SK-N-SH (cell line): ENCODE measurements at regions not wholly inside any gene's neighbourhood (a gene's known extent, or its start where the extent isn't known, plus 50 kb on each side); places are given as distances from the start of the nearest gene placed in this dataset.

Experiments
- CTCF ChIA-PET: fragments of 300-600, 350-600 bp; formaldehyde crosslinking; extraction: SDS; loops from one replicate; lab custom pipeline; 2021; lab: Yijun Ruan, JAX
- POLR2A ChIA-PET: fragments of 350-600 bp; sonication (Branson Sonifier 250); formaldehyde crosslinking; extraction: SDS; loops from one replicate; lab custom pipeline; 2020; ENCODE audit warnings: antibody characterized with exemption, inconsistent platforms; lab: Yijun Ruan, JAX
- DNase-seq: peaks from one replicate; pipeline ENCODE4 v3.0.0; 2012
- H2AFZ ChIP-seq: fragments of 200-600 bp; sonication (generic); 2 replicates; pipeline ENCODE4 v1.8.1; 2016; ENCODE audit warnings: antibody characterized with exemption, mild to moderate bottlenecking, low read depth
- H3F3A ChIP-seq: fragments of 200-600 bp; sonication (generic); replicated peaks from 2 replicates; pipeline ENCODE3; 2016; ENCODE audit warnings: antibody characterized with exemption, mild to moderate bottlenecking; ENCODE audit not compliant: insufficient read depth
- H3K27ac ChIP-seq, 2 experiments: fragments of 200-500 bp in 1 of 2; fragments of 200-600 bp in 1 of 2; sonication (Bioruptor generic) in 1 of 2; sonication (generic), shearing (Covaris generic) in 1 of 2; 2 replicates each; pipeline versions ENCODE4 v1.5.1 to v1.6.1; 2014 to 2016; ENCODE audit warnings: low read depth in 2 of 2, inconsistent platforms in 1 of 2, low read length in 1 of 2, mild to moderate bottlenecking in 1 of 2, mixed read lengths in 1 of 2
- H3K27me3 ChIP-seq: fragments of 200-600 bp; sonication (generic), shearing (Covaris generic); 2 replicates; pipeline ENCODE4 v1.6.1; 2016; ENCODE audit warnings: mixed run types; ENCODE audit not compliant: insufficient read depth
- H3K36me3 ChIP-seq, 2 experiments: fragments of 200-500 bp in 1 of 2; fragments of 200-600 bp in 1 of 2; sonication (Bioruptor generic) in 1 of 2; sonication (generic) in 1 of 2; replicated peaks in 1 of 2; 2 replicates each; pipeline versions ENCODE3 to v1.5.1; 2014 to 2016; ENCODE audit warnings: low read length in 1 of 2, mild to moderate bottlenecking in 1 of 2; ENCODE audit not compliant: insufficient read depth in 2 of 2, control insufficient read depth in 1 of 2
- H3K4me1 ChIP-seq, 2 experiments: fragments of 200-500 bp in 1 of 2; fragments of 200-600 bp in 1 of 2; sonication (Bioruptor generic) in 1 of 2; sonication (generic), shearing (Covaris generic) in 1 of 2; 2 replicates each; pipeline versions ENCODE4 v1.5.1 to v1.6.1; 2014 to 2016; ENCODE audit warnings: low read depth in 1 of 2, low read length in 1 of 2, mixed run types in 1 of 2; ENCODE audit not compliant: insufficient read depth in 2 of 2, control insufficient read depth in 1 of 2
- H3K4me2 ChIP-seq: fragments of 200-600 bp; sonication (generic), shearing (Covaris generic); 2 replicates; pipeline ENCODE4 v1.6.1; 2017; ENCODE audit warnings: mixed run types
- H3K4me3 ChIP-seq, 2 experiments: fragments of 200-500 bp in 1 of 2; fragments of 200-600 bp in 1 of 2; sonication (Bioruptor generic) in 1 of 2; sonication (generic), shearing (Covaris generic) in 1 of 2; 2 replicates each; pipeline versions ENCODE4 v1.5.1 to v1.8.1; 2014 to 2016; ENCODE audit warnings: low read depth in 2 of 2, inconsistent platforms in 1 of 2, low read length in 1 of 2, mild to moderate bottlenecking in 1 of 2, mixed read lengths in 1 of 2, moderate library complexity in 1 of 2
- H3K79me2 ChIP-seq: fragments of 200-600 bp; sonication (generic); 2 replicates; pipeline ENCODE4 v1.8.1; 2017; ENCODE audit warnings: mild to moderate bottlenecking; ENCODE audit not compliant: insufficient read depth
- H3K9ac ChIP-seq: fragments of 200-600 bp; sonication (generic); 2 replicates; pipeline ENCODE4 v1.6.1; 2017; ENCODE audit warnings: mixed run types
- H3K9me2 ChIP-seq: fragments of 200-600 bp; sonication (generic); 2 replicates; pipeline ENCODE4 v1.6.1; 2017; ENCODE audit warnings: mixed run types
- H3K9me3 ChIP-seq: fragments of 200-600 bp; sonication (generic); 2 replicates; pipeline ENCODE4 v1.6.1; 2017; ENCODE audit warnings: mixed run types, mild to moderate bottlenecking, moderate library complexity
- H4K20me1 ChIP-seq: fragments of 200-600 bp; sonication (generic); 2 replicates; pipeline ENCODE4 v1.6.1; 2017; ENCODE audit warnings: mild to moderate bottlenecking, mixed run types; ENCODE audit not compliant: insufficient read depth
- POLR2AphosphoS5 ChIP-seq: IDR thresholded peaks from 2 replicates; pipeline ENCODE4 v1.6.1; 2012; ENCODE audit warnings: low read depth, low read length
- RAD21 ChIP-seq: IDR thresholded peaks from 2 replicates; pipeline ENCODE4 v1.6.1; 2012; ENCODE audit warnings: mild to moderate bottlenecking, low read length
- RCOR1 ChIP-seq: fragments of 150-350 bp; IDR thresholded peaks from 2 replicates; pipeline ENCODE4 v1.6.1; 2017; ENCODE audit warnings: antibody characterized with exemption, low read length
- RXRA ChIP-seq: IDR thresholded peaks from 2 replicates; pipeline ENCODE4 v1.4.0; 2012; ENCODE audit warnings: low read depth, mild to moderate bottlenecking, borderline replicate concordance
- SIN3A ChIP-seq: IDR thresholded peaks from 2 replicates; pipeline ENCODE4 v1.6.1; 2012; ENCODE audit warnings: low read depth, mild to moderate bottlenecking, low read length, moderate library complexity, borderline replicate concordance
- USF1 ChIP-seq: IDR thresholded peaks from 2 replicates; pipeline ENCODE4 v1.4.0; 2012; ENCODE audit warnings: low read depth, borderline replicate concordance
- YY1 ChIP-seq: IDR thresholded peaks from 2 replicates; pipeline ENCODE4 v1.4.0; 2012; ENCODE audit warnings: low read depth, mild to moderate bottlenecking
- WGBS: methylation state at CpG from one replicate; pipeline ENCODE4 v1.1.6; 2017; ENCODE audit warnings: low lambda C conversion rate; 5-methylcytosine and 5-hydroxymethylcytosine counted together
- TF ChIP-seq, protein P1 (sequence below): fragments of 150-350 bp; IDR thresholded peaks from 2 replicates; pipeline ENCODE4 v1.6.1; 2016; ENCODE audit warnings: mild to moderate bottlenecking, low read depth, low read length
- TF ChIP-seq, protein P2 (sequence below): IDR thresholded peaks from 2 replicates; pipeline ENCODE4; 2012
- TF ChIP-seq, protein P3 (sequence below): fragments of 150-350 bp; IDR thresholded peaks from 2 replicates; pipeline ENCODE4 v1.6.1; 2017; ENCODE audit warnings: antibody characterized with exemption, low read length, low read depth, borderline replicate concordance

DNA sequence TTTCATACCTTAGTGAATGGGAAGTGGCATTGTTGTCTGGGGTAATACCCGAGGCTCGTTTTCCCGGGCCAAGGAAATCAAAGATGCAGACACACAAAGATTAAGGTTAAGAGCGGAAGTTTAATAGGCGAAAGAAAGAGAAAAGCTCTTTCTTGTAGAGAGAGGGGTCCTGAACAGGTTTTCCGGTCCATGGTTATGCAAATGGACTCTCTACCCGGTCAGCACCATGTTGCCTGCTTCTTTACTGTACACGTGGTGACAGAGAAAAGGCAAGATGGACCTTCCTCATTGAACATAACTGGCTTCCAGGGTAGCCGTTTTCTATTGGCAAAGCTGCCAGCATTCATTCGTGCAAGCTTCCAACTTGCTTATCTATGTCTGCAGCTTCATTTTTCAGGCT is 2063.5 kb downstream of the SUCLG1 start:
- no peaks in the 10 kb centered on the region for H3F3A ChIP-seq
- H2AFZ ChIP-seq: no peak overlapping the region
- no peaks in the 10 kb centered on the region for H4K20me1 ChIP-seq
- CTCF ChIA-PET: interaction anchor here (0.7 kb wide), 1 partner anchor 790 kb away, joined by 3 read pairs; no protein-coding TSS in a partner anchor
- TF ChIP-seq USF1: no peak
- TF ChIP-seq POLR2AphosphoS5: no peak
- TF ChIP-seq RXRA: no peak
- TF ChIP-seq, protein P1, sequence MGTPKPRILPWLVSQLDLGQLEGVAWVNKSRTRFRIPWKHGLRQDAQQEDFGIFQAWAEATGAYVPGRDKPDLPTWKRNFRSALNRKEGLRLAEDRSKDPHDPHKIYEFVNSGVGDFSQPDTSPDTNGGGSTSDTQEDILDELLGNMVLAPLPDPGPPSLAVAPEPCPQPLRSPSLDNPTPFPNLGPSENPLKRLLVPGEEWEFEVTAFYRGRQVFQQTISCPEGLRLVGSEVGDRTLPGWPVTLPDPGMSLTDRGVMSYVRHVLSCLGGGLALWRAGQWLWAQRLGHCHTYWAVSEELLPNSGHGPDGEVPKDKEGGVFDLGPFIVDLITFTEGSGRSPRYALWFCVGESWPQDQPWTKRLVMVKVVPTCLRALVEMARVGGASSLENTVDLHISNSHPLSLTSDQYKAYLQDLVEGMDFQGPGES: no peak
- TF ChIP-seq YY1: no peak
- TF ChIP-seq, protein P2, sequence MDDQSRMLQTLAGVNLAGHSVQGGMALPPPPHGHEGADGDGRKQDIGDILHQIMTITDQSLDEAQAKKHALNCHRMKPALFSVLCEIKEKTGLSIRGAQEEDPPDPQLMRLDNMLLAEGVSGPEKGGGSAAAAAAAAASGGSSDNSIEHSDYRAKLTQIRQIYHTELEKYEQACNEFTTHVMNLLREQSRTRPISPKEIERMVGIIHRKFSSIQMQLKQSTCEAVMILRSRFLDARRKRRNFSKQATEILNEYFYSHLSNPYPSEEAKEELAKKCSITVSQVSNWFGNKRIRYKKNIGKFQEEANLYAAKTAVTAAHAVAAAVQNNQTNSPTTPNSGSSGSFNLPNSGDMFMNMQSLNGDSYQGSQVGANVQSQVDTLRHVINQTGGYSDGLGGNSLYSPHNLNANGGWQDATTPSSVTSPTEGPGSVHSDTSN: no peak
- TF ChIP-seq RAD21: no peak
- no peak for TF ChIP-seq RCOR1
- TF ChIP-seq, protein P3, sequence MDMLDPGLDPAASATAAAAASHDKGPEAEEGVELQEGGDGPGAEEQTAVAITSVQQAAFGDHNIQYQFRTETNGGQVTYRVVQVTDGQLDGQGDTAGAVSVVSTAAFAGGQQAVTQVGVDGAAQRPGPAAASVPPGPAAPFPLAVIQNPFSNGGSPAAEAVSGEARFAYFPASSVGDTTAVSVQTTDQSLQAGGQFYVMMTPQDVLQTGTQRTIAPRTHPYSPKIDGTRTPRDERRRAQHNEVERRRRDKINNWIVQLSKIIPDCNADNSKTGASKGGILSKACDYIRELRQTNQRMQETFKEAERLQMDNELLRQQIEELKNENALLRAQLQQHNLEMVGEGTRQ: no peak
- H3K9ac ChIP-seq: no peak overlapping the region
- POLR2A ChIA-PET: no interaction called here
- H3K27me3 ChIP-seq: no peaks in the 10 kb centered on the region
- H3K4me3 ChIP-seq: no peak overlapping the region
- H3K9me3 ChIP-seq: no peaks in the 10 kb centered on the region
- H3K27ac ChIP-seq: no peak overlapping the region
- WGBS: 21% methylated on average over 10 of the region's 10 CpGs
- H3K79me2 ChIP-seq: no peaks in the 10 kb centered on the region
- 0 out of 2 replicates have a peak, but pooled peaks cover 2% of the 10 kb centered on the region for H3K9me2 ChIP-seq
- H3K36me3 ChIP-seq: no peaks in the 10 kb centered on the region
- no peak for DNase-seq
- no peaks in the 10 kb centered on the region for H3K4me1 ChIP-seq
- no peak overlapping the region for H3K4me2 ChIP-seq

DNA sequence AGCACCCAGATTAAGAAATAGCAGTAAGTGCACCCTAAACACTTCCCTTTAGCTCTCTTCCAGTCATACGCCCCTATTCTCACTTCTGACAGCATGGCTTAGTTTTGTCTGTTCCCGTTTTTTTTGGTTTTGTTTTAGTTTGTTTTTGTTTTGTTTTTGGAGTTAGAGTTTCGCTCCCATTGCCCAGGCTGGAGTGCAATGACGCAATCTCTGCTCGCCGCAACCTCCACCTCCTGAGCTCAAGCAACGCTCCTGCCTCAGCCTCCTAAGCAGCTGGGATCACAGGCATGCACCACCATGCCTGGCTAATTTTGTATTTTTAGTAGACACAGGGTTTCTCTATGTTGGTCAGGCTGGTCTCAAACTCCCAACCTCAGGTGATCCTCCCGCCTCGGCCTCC is 2067.7 kb downstream of the SUCLG1 start:
- DNase-seq: no peak
- H3K27me3 ChIP-seq: no peaks in the 10 kb centered on the region
- no peaks in the 10 kb centered on the region for H3F3A ChIP-seq
- no peak overlapping the region for H3K27ac ChIP-seq
- H4K20me1 ChIP-seq: no peaks in the 10 kb centered on the region
- no peaks in the 10 kb centered on the region for H3K79me2 ChIP-seq
- TF ChIP-seq RCOR1: no peak
- no peak for TF ChIP-seq SIN3A
- no peak overlapping the region for H3K4me3 ChIP-seq
- H3K36me3 ChIP-seq: no peaks in the 10 kb centered on the region
- 0 out of 2 replicates have a peak, but pooled peaks cover 2% of the 10 kb centered on the region for H3K9me2 ChIP-seq
- 43% methylated on average over 9 of the region's 9 CpGs for WGBS
- no peaks in the 10 kb centered on the region for H3K9me3 ChIP-seq
- ChIA-PET POLR2A (no interaction called here), CTCF (no interaction called here)
- H3K4me2 ChIP-seq: no peak overlapping the region
- no peak overlapping the region for H3K9ac ChIP-seq
- H2AFZ ChIP-seq: no peak overlapping the region
- H3K4me1 ChIP-seq: no peaks in the 10 kb centered on the region
